GM21526 (cell line): ENCODE measurements at regions not wholly inside any gene's neighbourhood (a gene's known extent, or its start where the extent isn't known, plus 50 kb on each side); places are given as distances from the start of the nearest gene placed in this dataset.

Experiments
- ATAC-seq: cut with Tn5 transposase; IDR thresholded peaks from one replicate; pipeline ENCODE4 v1.9.1; 2021; ENCODE audit warnings: moderate library complexity; ENCODE audit not compliant: unreplicated experiment, low FRiP score

DNA sequence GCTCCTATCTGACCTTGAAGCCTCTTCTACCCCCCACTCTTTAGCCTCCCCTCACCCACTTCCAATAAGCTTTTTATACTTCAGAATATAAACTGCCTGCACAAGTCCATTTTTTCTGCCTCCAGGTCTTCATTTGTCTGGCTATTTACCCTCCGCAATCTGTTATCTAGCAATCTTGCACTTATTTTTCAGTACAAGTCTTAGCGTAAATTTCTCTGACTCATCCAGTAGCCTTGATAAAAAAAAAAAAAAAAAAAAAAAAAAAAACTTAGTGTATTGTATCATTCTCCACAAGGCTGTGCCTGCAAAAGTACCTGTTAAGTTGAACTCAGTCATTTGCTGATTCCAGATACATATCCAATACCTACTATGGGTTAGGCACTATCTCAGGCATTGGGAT lies 219.5 kb upstream of the DKK2 start:
- ATAC-seq: no peak

DNA sequence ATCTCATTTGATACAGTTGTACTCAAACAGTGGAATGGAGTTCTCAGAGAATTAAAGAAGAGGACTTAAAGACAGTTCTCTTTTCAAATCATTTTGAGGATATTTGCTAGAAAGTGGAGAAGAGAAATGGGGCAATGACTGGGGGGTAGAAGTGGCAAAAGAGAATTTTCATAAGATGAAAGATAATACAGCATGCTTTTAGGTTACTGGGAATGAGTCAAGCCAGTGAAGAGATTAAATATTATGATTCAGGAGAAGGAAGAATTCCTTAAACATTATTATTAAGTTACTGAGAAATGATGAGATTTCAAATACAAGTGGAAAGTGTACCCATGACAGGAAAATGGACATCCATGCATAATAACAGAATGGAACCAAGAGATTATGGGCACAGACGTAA lies 219.0 kb upstream of the DKK2 start:
- ATAC-seq: no peak

DNA sequence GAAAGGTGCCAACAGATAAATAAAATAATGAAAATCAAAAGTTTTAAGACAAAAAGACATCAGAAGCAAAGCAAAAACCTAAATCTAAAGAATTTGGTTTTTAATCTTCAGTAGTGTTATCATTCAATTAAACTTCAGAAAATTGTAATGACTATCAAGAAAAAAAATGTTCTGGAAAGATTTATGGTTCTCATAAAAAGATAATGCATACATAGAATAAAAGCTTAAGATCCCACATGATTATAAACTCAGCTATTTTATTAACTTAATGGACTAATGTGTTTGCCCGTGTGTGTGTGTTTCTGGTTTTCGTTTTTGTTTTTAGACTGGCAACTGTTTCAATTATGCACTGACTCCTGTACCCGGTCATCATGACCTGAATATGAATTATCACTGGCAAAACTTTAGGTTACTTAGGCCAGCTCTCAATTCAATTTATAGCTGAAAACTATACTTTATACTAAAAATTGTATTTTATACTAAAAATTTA lies 217.5 kb upstream of the DKK2 start:
- no peak for ATAC-seq

DNA sequence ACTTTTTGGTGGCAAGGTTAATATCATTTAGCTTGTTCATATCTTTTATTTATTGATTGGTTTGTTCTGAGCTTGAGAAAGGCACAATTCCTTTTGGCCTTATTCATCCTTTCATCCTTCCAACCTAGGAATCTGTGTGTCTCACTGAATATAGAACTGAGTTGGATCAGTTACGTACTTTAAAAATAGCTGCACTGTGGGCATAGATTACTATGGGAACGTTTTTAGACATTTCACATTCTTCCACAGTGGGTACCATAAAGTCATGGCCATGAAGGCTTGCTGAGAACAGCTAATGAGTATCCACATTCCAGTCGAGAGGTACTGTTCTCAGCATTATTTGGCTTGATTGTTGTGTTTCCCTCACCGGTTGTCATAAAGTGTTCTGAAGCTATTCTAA lies 217.0 kb upstream of the DKK2 start:
- no peak for ATAC-seq

DNA sequence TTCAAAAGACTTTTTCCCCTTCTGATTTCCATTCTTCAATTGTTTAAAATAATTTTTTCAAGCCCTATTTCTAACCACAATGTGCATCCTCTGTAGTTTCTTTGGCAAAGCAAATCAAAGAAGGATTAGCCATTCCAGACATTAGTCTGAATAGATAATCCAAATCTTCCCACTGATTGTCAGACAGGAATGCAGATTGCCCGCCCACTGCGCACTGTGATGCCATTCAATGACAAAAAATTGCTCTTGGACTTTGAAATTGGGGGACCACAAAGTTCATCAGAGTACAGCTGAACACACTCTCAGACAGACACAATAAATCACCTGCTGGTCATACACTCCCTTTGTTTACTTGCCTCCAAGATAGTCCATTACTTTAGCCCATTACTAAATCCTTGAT lies 216.5 kb upstream of the DKK2 start:
- ATAC-seq: no peak

DNA sequence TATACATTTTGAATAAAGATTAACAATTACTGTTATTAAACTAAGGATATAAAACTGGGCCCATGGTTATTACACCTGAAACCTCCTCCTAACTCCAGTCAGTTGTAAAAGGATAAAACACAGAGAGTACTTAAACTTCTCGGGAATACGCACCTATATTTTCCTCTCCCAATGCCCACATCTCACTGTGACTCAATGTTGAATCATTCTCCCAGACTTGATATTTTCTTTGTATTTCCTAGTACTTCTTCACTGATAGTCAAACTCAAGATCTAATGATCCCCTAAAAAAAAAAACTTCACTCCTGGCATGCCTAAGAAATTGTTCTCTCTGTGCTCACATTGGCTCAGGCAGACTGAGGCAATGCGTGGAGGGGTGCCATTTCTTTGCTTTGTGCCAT lies 212.5 kb upstream of the DKK2 start:
- no peak for ATAC-seq

DNA sequence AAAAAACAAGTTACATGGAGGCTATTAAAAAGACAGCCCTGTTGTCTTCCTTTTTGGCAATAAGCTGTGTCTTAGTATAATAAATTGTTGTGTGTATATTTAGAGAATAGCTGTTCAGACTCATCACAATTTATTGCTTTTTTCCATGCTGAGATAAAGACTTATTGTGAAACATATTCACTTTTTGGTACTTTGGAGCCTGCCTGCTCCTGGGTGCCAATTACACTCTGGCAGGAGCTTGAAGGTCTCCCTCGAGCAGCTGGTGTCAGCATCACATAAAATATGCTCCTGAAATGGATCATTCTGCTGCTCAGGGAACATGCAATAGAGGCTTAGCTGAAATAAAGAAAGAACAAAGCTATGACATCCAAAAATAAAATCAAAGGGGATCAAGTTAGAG lies 211.6 kb upstream of the DKK2 start:
- no peak for ATAC-seq

DNA sequence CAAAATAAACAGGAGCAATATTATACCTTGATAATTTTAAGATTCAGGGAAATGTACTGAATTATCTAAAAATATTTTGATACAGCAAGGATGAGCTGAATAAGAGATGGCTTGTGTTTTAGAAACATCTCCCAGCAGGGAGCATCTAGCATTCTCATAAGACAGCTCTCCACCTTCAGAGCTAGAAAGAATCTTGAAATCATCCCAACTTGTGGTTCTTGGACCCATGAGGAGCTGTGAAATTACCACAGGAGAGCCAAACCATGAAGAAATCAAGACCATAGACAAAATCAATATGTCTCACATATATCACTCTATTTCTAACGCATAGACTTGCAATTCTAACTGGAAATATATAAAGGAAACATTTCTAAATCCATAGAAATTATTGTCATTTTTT lies 210.6 kb upstream of the DKK2 start:
- no peak for ATAC-seq

DNA sequence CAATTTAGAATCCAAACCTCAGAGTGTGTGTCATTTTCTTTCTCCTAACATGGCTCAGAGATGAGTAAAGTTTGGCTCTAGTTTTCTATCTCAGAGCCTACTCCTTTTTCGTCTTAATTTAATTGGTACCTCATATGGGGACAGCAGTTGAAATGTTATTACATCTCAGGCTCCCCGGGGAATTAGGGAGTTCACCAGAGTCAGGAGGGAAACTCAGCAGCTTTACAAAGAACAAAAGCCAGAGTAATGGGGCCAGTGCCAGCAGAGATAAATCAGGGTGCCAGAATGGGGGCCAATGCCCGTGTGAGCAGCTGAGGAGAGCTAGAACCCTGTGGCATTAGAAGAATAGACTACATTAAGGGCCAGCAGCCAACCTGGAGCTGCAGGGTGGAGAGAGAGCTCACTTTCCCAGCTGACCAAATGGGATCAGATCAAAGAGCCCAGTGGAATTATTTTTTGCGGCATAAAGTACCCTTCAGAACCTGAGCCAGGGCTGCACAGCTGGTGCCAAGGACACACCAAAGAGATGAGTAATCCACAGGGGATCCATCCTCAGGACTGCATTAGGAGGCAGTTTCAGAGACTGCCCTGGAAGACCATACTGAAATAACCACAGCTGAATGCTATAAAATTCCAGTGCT lies 207.1 kb upstream of the DKK2 start:
- no peak for ATAC-seq

DNA sequence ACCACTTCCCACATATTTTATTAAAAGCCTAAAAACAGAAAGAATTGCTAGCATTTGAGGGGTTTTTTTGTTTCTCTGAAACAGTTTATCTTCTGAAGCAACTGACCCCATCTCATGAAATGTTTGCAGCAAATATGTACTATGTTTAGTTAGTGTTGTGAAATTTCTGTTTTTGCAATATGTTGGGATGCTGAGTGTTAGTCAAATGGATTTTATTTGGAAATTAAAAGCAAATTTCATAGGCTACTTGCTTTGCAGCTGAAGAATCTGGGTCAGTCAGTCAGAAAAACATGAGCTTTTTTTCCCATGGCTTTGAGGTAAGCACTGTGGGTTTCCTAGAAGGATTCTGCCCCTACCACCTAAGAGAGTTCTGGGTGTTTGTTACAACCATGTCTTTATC lies 184.9 kb upstream of the DKK2 start:
- ATAC-seq: no peak

DNA sequence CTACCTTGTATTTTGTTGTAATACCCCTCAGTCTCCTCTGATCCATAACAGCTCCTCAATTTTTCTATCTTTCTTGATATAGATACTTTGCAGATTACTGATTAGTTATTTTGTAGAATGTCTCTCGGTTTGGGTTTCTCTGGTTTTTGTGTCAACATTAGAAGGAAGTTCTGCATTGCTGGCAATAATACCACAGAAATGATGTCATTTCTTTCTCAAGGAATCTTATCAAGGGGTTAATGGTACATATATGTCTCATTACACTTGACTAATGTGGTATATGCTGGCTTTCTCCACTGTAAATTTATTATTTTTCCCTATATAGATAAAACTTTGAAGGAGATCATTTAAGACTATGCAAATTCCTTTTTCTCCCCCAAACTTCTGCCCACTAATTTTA lies 183.6 kb upstream of the DKK2 start:
- ATAC-seq: no peak

DNA sequence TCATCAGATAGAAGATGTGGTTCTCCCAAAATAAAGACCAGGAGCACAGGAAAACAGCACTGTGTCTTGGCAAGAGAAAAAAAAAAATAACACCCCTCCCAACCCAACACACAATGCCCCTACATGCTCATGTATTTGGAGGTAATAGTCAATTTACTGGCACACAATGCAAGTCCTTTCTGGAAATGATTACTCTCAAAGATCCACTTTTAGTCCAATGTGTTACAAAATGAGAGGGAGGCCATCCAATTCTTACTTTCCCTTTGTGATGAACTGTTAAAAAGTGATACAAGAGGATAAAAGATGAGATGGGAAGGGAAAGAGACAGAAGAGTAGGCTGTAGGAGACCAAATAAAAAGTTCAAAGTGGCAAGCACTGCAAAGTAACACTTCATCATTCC lies 180.3 kb upstream of the DKK2 start:
- no peak for ATAC-seq

DNA sequence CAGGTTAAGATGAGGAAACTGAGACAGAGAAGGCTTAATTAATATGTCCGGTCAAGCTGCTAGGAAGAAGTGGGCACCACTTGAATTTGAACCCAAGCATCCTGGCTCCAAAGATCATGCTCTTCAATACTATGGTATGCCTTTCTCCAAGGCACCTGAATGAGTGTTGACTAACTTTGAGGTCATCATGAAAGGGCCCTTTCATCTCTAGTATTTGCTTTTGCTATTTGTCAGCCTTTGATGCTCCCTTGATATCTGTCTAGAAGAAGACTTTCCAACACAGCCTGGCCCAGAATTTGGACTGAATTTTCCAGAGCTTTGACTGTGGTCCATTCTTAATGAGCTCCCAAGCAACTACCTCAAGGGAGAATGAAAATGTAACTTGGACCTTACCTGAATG lies 179.1 kb upstream of the DKK2 start:
- ATAC-seq: no peak

DNA sequence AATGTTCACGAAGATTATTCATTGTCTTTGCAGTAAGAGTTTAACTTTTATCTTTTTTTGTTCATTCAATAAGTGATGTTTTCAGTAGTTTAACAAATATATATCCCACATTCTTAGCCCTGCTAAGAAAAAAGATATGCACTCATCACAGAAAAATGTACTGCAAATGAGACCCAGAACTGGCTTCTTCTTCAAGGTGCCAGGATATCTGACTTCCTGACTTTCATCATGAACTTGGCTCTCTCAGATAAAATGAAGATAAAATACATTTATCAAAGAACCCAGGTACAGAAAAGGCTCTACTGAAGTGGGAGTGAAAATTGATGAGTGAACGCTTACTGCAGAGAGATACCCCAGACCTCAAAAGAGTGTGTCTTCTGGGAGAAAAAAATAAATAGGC lies 177.8 kb upstream of the DKK2 start:
- no peak for ATAC-seq

DNA sequence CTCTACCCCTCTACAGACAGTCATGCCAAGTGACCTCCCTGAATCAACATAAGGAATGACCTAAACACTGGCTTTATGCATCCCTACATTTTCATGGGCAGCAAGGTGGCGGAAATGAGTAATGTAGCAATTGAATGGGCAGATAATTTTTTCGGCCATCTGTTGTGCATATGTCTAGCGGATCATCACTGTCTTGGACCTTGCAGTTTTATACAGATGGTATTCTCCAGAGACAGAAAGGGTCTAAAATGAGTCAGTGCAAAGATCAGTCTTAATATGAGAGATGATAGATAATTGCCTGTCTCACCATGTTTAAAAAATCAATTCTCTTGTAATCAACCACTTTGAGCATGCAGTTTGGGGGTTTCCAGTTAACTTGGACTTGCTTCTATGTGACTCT lies 177.3 kb upstream of the DKK2 start:
- ATAC-seq: no peak

DNA sequence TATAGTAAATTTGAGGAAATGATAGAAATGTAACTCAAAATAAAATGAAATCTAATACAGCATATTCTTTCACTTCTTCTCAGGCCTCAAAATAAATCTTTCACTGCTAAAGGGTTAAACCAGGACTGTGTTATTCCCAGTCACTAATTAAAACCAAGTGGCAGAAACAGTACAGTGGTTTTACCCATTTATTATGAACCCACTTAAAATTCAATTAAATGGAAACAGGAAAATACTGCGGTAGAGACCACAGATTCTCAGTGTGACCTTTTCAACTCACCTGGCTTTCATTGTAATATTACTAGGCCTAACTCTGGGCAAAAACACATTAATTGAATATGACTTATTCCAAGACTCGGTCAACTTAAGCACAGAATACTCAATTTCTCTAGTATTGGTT lies 176.5 kb upstream of the DKK2 start:
- ATAC-seq: no peak

DNA sequence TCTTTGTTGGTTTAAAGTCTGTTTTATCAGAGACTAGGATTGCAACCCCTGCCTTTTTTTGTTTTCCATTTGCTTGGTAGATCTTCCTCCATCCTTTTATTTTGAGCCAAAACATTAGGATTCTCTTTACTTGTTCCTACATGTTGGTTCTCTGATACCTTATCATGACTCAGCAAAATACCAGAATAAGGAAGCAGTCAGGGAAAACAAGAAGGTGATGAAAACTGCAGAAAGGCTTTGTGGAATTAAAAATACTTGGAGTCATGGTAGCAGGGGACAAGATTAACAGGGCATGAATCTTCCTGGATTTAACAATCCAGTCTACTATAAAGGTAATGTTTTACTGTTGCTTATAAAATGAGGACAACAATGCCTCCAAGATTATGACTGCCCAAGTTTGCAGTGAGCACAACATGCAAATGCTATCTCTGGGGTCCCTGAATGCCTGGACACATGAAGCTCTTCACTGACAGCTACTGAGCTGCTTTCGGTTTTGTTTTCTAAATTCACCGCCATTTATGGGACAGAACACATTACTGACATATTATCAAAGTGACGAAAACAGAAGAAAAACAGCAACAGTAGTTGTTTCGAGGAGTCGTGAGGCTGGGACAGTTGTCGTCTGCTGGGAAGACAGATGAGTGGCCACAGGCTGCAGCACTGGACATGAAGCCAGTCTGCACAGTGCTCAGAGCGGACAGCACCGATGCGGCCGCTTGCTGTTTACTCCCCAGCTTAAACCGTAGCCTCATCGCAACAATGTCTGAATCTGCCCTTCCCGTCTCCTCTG lies 174.5 kb upstream of the DKK2 start:
- no peak for ATAC-seq

DNA sequence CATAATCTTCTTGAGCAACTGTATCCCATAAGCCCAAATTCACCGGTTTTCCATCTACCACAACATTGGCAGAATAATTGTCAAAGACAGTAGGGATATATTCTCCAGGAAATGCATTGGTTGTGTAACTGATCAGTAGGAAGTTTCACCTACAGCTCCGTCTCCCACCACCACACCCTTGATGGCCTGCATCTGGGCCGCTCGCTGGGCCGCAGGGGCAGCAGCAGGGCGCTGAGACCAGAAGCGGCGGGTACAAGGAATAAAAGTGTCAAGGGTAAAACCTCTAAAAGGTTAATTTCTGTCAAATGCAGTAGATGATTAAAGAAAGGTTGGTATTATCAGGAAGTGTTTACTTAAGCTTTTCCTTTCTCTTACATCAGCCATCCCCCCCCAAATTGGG lies 167.6 kb upstream of the DKK2 start:
- no peak for ATAC-seq

DNA sequence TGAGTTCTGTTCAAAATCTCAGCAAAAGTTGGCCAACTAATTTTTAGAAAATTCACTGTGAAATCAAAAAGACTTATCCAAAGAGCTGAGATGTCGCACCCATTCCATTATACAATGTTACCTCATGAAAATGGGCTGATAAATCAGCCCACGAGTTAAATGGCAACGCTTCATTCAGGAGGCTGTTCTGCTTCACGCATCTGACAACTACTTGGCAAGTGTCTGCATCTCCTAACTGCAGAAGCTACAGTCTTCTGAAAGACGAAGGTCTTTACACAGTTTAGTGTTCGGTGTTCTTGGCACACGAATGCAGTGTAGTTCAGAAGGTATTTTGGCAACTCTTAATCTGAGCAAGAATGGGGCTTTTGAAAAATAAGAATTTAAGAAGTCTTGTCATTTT lies 166.6 kb upstream of the DKK2 start:
- ATAC-seq: no peak

DNA sequence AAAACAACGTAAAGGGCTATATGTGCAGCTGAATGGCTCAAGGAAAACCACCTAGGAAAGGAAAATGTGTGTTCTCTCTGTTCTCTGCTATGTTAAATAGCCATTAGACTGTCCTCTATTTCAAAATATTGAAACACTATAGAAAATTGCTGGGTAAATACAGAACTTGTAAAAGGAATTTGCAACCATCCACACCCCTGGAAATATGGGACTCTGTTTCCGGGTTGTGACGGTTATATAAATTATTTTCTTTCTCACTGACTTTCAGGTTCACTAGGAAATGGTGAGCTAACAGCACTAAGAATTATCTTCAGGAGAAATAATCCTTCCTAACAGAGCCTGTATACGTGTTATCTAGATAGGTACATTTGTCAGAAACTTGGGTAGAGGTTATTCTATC lies 161.0 kb upstream of the DKK2 start:
- ATAC-seq: no peak

DNA sequence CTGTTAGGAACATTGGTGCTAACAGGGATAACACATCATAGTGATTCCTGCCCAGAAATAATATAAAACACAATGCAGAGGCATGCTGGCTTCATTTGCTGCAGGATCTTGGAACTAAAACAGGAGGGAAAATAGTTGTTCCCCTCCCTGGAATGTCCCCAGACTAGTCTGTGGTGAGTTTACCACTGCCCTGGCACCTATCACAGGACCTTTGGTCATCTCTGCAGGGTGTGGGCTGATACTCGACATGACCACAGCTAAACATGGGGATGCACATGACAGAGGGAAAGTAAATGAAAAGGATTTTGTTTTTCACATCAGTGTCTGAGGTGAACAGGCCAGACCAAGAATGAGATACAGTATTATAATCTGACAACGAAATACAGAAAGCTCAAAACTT lies 160.2 kb upstream of the DKK2 start:
- ATAC-seq: no peak

DNA sequence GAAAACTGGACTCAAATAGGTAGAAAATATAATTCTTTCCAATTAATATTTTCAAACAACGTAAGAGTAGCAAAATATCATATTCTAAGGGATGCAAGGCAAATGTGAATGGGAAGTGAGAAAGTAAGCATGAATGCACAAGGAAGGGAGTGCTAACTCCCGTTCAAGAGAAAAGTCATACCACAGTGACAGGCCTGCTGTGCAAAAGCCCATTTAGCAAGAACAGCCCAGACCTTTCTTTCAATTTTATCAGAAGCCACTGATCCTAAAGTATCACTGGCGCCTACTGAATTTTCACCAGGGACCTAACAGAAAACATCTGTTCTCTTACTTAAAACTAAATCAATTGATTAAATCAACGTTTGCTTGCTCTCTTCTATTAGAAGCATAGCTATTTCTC lies 157.9 kb upstream of the DKK2 start:
- ATAC-seq: no peak
